ENCODE measurements at regions not wholly inside any gene's neighbourhood (a gene's known extent, or its start where the extent isn't known, plus 50 kb on each side); places are given as distances from the start of the nearest gene placed in this dataset.

DNA sequence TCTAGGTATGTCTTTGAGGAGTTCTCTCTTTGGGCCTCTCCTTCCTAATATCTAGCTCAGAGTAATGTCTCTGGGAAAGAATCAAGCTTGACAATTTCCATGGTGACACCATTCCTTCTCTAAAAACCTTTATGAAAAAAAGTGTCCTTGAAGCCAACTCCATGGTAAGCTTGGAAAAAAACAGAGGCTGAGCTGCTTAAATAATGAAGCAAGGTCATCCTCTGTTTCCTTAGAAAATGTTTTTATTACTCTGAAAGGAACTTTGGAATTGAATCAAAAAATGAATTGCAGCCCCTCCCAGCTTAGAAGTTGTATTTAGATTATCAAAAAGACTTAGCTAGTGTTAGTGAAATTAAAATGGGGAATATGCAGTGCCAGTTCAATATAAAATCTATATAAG, 166.1 kb upstream of the KITLG start:
- H3K36me3 Mint-ChIP-seq: no peaks in the 10 kb centered on the region
- no peak for DNase-seq (ENCODE audit: low spot score in 2 of 2)
- no peak for ATAC-seq
- H3K27ac Mint-ChIP-seq: no peak overlapping the region
- no peaks in the 10 kb centered on the region for H3K4me1 Mint-ChIP-seq
- H3K9me3 Mint-ChIP-seq: no peaks in the 10 kb centered on the region
- H3K4me3 Mint-ChIP-seq: no peak overlapping the region

DNA sequence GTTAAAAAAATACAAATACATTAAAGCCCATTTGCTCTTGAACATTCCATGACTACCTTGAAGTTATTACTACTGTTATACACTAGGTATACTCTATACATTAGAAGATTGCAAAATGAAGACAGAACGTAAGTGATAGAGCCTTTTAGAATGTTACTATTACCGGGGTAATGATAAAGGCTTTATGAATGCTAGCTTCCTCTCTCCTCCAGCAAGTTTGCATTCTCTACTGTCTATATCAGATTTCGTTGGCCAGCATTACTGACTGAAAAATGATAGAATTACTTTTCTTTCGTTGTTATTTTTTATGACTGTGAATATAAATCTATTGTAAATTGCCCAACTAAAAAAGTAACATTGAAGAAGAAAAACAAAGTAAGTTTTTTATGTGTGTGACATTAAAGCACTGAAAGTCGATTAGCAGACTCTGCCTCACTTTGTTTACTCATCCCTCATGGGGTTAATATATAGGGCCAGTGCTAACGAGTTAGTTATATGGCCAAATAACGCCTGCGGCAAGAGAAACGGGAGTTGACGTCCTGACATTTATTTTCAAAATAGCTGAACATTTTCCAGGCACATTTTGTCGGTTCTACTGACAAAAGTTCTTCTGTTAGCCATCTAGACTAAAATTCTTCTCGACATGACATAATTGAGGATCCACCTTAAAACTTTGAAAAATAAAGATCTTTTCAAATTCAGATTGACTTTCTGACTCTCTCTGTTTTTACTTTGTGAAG, 163.8 kb upstream of the KITLG start:
- no peak overlapping the region for H3K4me3 Mint-ChIP-seq
- DNase-seq (ENCODE audit: low spot score in 2 of 2): no peak
- H3K9me3 Mint-ChIP-seq: no peaks in the 10 kb centered on the region
- no peak overlapping the region for H3K27ac Mint-ChIP-seq
- no peaks in the 10 kb centered on the region for H3K36me3 Mint-ChIP-seq
- H3K4me1 Mint-ChIP-seq: no peaks in the 10 kb centered on the region
- no peak for ATAC-seq

DNA sequence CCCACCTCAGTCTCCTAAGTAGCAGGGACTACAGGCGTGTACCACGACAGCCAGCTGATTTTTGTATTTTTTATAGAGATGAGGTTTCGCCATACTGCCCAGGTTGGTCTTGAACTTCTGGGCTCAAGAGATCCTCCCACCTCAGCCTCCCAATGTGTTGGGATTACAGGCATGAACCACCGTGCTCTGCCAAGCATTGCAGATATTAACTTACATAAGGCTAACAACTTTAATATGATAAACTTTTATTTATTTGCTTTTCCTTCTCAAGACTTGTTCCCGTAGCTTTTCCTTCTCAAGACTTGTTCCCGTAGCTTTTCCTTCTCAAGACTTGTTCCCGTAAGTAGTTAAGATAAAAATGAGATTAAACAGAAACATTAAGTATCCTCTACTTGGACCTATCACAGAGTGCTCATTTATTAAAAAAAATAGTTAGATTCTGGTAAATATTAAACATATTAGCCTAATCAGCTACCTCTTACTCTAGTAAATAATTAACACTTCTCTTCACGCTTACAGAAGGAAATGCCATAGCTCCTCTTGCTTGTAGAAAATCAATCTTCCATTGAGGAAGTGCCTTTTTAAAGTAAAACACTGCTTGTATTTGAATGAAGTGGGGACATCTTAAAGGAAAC, 157.7 kb upstream of the KITLG start:
- Mint-ChIP-seq H3K4me1 (no peaks in the 10 kb centered on the region), H3K9me3 (no peaks in the 10 kb centered on the region), H3K36me3 (no peaks in the 10 kb centered on the region)

DNA sequence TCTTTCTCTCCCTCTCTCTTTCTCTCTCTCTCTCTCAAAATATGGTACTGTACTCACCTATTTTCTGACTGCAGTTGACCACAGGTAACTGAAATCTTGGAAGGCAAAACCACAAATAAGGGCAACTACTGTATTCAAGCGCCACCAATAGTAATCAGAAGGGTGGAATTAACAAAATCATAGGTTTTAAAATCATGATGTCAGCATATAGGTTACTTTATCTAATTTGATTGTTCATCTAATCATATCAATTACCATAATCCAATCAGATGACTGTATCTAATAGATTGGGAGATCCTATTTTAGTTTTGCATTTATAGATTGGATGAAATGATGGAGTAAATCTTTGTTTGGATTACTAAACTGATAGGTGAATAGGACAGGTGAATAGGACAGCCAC, 155.8 kb upstream of the KITLG start:
- Mint-ChIP-seq H3K4me3 (no peak overlapping the region), H3K9me3 (no peaks in the 10 kb centered on the region), H3K36me3 (no peaks in the 10 kb centered on the region), H3K27ac (no peak overlapping the region), H3K4me1 (no peaks in the 10 kb centered on the region)
- ATAC-seq: no peak
- DNase-seq (ENCODE audit: low spot score in 2 of 2): no peak

More for the DNA sequence above, 157.7 kb upstream of the KITLG start:
- ATAC-seq: no peak
- Mint-ChIP-seq H3K27ac (no peak overlapping the region), H3K4me3 (no peak overlapping the region)
- DNase-seq (ENCODE audit: low spot score in 2 of 2): no peak

DNA sequence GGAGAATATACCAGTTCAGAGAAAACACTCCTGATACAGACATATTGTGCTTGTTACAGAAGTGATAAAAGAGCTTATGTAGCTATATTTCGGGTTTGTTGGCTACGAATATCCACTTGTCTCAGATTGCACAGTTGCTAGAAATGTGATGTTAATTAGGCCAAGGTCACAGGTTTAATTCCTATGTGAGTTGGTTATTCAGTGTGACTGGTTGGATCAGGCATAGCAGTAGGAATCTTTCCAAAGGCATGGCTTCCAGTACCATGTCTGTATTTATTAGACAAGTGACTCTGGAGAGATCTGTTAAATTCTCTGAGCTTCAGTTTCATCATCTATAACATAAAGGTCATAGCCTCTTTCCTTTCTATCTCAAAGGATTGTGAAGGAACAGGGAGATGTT, 152.7 kb upstream of the KITLG start:
- Mint-ChIP-seq H3K9me3 (no peaks in the 10 kb centered on the region), H3K36me3 (no peaks in the 10 kb centered on the region), H3K4me3 (no peak overlapping the region), H3K4me1 (no peaks in the 10 kb centered on the region), H3K27ac (no peak overlapping the region)
- DNase-seq (ENCODE audit: low spot score in 2 of 2) (no peak), ATAC-seq (no peak)

DNA sequence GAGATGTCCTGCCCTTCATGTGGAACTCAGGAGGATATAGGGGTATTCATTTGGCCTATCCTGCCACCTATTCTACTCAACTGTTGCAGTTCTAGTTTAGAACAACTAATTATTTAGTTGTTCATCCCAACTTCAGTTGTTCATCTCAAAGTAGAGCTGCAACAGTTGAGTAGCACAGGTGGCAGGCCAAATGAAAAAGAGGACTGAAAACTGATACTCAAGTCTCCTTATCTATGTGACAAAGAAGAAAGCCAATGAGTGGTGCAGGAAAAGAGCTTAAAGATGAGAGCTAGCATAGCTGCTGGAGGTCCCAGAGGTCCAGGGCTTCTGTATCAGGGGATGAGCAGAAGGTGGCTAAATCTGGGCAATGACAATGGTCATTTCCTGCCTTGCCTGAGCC, 148.9 kb upstream of the KITLG start:
- Mint-ChIP-seq H3K27ac (no peak overlapping the region), H3K36me3 (no peaks in the 10 kb centered on the region), H3K4me3 (no peak overlapping the region), H3K9me3 (peaks cover 5% of the 10 kb centered on the region), H3K4me1 (no peaks in the 10 kb centered on the region)
- peak; percentile 28 for ATAC-seq
- no peak for DNase-seq (ENCODE audit: low spot score in 2 of 2)

DNA sequence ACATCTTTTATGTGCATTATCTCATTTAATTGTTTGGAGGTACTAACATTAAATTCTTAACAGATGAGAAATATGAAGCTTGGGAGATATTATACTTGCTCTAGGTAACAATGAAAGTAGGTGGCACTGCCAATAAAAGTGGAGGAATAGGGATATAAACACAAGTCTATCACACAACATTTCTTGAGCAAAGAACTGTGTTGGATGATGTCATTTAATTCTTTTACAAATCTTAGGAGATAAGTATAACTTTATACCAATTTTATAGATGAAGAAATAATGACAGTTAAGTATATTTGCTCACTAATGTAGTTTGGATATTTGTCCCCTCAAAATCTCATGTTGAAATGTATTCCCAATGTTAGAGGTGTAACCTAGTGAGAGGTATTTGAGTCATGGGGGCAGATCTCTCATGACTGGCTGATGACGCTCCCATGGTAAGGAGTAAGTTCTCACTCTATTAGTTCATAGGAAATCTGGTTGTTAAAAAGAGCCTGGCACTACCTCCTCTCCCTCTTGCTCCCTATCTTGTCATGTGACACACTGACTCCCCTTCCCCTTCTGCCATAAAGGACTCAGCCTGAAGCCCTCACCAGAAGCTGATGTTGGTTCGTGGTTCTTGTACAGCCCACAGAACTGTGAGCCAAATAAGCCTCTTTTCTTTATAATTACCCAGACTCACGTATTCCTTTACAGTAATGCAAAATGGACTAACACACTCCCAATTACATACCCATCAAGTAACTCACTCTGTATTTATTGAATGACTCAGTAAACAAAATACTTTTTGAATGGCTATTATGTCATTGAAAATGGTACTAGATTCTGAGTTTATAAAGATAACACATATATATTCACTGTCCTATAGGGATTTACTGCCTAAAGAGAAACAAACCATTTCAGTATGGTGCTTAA, 146.8 kb upstream of the KITLG start:
- ATAC-seq: no peak

DNA sequence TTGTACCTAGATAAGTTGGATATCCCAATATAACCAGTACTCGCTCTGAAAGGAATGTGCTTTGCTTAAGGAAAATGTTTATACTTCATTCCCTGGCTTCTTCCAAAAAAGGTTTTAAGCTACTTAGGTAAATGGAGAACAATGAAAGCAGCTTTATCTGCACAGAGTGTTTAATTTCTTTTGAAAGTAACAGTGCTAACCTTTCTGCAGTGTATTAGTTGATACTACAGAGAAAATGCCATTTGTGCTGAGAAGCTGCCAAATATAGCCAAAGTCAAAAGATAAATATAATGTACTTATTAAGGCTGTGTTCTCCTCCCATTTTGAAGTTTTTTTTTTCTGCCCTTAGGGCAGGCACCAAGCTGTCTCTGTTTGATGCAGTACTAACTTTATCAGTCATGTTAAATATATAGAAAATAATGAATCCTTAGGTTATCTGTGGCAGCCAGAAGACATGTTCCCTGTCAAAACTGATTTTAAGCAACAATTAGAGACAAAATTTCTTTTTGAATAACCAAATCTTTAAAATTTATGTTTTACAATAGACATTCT, 145.4 kb upstream of the KITLG start:
- Mint-ChIP-seq H3K9me3 (peaks cover 8% of the 10 kb centered on the region), H3K4me1 (no peaks in the 10 kb centered on the region), H3K4me3 (no peak overlapping the region), H3K27ac (no peak overlapping the region), H3K36me3 (no peaks in the 10 kb centered on the region)
- ATAC-seq: no peak
- no peak for DNase-seq (ENCODE audit: low spot score in 2 of 2)

More for the DNA sequence above, 146.8 kb upstream of the KITLG start:
- H3K36me3 Mint-ChIP-seq: no peaks in the 10 kb centered on the region
- no peak for DNase-seq (ENCODE audit: low spot score in 2 of 2)
- no peak overlapping the region for H3K27ac Mint-ChIP-seq
- peaks cover 5% of the 10 kb centered on the region for H3K9me3 Mint-ChIP-seq
- no peaks in the 10 kb centered on the region for H3K4me1 Mint-ChIP-seq
- H3K4me3 Mint-ChIP-seq: no peak overlapping the region

DNA sequence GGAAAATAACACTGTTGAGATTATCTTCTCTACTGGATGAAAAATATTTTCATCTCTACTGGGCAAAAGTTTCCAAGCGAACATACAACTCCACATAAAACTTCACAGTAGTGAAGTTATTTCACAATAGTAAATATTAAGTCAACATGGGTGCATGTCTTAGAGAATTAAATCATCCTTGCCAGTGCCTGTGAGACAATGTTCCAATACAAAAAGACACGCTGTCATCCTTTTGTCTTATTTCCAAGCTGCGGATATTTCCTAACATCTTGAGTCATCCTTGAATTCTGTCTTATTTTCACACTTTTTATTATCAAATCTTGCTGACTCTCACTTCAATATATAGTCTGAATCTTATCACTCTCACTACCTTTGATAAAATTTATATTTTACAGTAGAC, 142.9 kb upstream of the KITLG start:
- no peak overlapping the region for H3K27ac Mint-ChIP-seq
- no peak for DNase-seq (ENCODE audit: low spot score in 2 of 2)
- no peak for ATAC-seq
- peaks cover 8% of the 10 kb centered on the region for H3K9me3 Mint-ChIP-seq
- no peaks in the 10 kb centered on the region for H3K36me3 Mint-ChIP-seq
- H3K4me1 Mint-ChIP-seq: no peaks in the 10 kb centered on the region
- H3K4me3 Mint-ChIP-seq: no peak overlapping the region

DNA sequence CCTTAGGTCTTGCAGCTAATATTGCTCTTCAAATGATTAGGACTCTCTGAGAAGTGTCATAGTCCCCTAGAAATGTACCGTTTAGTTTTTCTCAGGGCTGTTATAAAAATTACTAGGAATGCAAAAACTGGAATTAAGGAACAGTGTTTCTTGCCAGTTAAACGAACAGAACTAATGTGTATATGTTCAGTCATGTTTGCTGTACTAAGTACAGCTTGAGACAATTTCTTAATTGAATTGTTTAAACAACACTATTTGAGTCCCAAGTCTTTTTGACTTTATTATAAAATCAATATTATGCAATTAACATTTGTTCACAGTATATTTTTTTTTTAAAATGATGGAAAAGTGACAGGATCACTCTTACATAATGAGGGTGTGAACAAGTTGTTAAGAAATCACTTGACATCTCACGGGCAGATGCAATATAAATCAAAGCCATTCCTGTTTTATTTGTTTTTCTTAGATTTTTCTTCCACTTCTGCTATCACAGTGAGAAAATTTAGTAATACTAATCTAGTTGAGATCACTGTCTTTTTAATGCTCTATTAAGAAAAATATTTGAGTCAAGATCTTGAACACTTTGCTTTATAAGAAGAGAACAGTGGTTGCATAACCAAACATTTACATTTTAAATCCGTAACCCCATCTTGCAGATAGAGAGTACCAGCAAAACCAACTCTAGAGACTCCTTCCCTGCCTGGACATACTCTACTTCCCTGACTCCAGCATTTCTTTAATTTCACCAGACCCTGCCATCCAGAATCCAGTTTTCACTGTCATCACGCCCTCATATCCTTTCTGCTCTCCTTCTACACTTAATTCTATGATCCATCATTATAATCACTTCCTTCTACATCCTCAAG, 140.7 kb upstream of the KITLG start:
- ATAC-seq (no peak), DNase-seq (ENCODE audit: low spot score in 2 of 2) (no peak)
- peaks cover 3% of the 10 kb centered on the region for H3K9me3 Mint-ChIP-seq
- no peak overlapping the region for H3K4me3 Mint-ChIP-seq
- H3K36me3 Mint-ChIP-seq: no peaks in the 10 kb centered on the region
- no peaks in the 10 kb centered on the region for H3K4me1 Mint-ChIP-seq
- H3K27ac Mint-ChIP-seq: no peak overlapping the region

DNA sequence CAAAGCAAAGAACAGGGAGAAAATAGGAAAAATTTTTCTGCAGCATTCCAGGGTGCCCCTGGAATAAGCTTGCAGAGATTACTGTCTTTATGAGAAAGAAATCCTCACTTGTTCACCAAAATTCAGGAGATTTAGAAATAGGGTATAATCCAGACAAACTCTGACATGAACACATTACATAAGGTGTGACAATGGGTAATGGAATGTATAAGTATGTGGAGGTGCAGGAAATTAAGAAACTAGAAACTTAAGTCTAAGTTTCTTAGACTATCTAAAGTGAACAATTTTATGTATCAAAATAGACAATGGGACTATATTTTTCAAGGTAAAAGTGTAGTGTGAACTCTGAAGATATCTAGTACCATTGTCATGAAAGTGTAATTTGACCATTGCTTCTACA, 140.0 kb upstream of the KITLG start:
- no peak overlapping the region for H3K4me3 Mint-ChIP-seq
- H3K36me3 Mint-ChIP-seq: no peaks in the 10 kb centered on the region
- no peaks in the 10 kb centered on the region for H3K4me1 Mint-ChIP-seq
- no peak for ATAC-seq
- H3K27ac Mint-ChIP-seq: no peak overlapping the region
- H3K9me3 Mint-ChIP-seq: peaks cover 3% of the 10 kb centered on the region
- no peak for DNase-seq (ENCODE audit: low spot score in 2 of 2)

DNA sequence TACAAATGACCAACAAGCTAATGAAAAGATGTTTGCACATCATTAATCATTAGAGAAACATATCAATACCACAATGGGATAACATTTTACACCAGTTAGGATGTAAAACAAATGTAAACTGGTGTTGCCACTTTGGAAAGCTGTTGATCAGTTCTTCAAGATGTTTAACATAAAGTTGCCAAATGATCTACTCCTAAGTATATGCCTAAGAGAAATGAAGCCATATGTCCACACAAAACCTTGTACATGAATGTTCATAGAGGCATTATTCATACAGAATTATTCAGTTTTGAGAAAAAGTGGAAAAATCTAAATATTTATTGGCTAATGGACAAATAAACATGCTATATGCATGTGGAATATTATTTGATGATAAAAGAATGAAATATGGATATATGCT, 136.9 kb upstream of the KITLG start:
- Mint-ChIP-seq H3K4me1 (no peaks in the 10 kb centered on the region), H3K36me3 (no peaks in the 10 kb centered on the region), H3K4me3 (no peak overlapping the region), H3K27ac (no peak overlapping the region), H3K9me3 (peaks cover 6% of the 10 kb centered on the region)
- DNase-seq (ENCODE audit: low spot score in 2 of 2): no peak
- no peak for ATAC-seq

DNA sequence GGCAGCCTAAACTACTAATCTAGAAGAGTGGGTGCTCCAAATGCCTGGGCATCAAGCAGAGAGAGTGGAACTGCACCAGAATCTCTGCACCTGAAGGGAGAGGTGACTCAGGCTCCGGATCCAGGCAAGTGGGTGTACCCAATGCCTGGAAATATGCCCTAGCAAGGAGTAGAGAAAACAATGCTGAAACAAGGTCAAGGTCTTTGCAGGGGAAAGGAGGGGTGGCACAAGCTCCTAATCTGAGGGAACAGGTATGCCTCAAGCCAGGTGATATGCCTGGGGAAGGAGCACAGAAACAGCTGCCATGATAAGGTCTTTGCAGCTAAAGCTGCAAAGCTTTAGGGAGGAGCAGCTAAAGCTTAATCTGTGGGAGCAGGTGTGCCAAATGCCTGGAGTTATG, 136.0 kb upstream of the KITLG start:
- DNase-seq (ENCODE audit: low spot score in 2 of 2) (no peak), ATAC-seq (no peak)
- Mint-ChIP-seq H3K9me3 (peaks cover 3% of the 10 kb centered on the region), H3K36me3 (no peaks in the 10 kb centered on the region), H3K4me3 (no peak overlapping the region), H3K27ac (no peak overlapping the region), H3K4me1 (no peaks in the 10 kb centered on the region)

DNA sequence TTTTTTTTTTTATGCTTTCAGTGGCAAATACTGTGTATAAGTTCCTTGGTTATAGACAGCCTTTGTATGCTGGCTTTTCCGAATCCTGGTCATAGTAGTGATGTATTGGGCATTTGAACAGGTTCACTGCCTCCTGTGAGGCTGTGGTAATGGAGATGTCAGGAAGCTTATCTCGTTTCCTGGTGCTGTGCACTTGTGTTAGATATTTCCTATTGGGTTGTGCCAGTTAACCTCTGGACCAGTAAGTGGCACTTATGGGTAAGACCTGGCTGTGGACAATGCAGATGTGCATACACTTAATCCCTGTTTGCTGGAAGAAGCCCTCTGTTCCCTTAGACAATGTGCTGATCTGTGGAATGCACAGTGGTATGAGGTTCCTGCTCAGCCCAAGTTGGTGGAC, 135.4 kb upstream of the KITLG start:
- Mint-ChIP-seq H3K36me3 (no peaks in the 10 kb centered on the region), H3K27ac (no peak overlapping the region), H3K4me1 (no peaks in the 10 kb centered on the region), H3K9me3 (peaks cover 3% of the 10 kb centered on the region), H3K4me3 (no peak overlapping the region)
- no peak for ATAC-seq
- DNase-seq (ENCODE audit: low spot score in 2 of 2): no peak
